Ascending aorta (tissue), 2 donors: ENCODE measurements at regions not wholly inside any gene's neighbourhood (a gene's known extent, or its start where the extent isn't known, plus 50 kb on each side); places are given as distances from the start of the nearest gene placed in this dataset.

Experiments used
- DNase-seq, 2 donors: peaks; one replicate each; pipeline ENCODE4 v3.0.0-alpha.2; 2019; ENCODE audit warnings: low spot score in 2 of 2
- H3K27ac ChIP-seq, 2 donors: fragments of 200-600 bp; sonication (generic); one replicate each; pipeline ENCODE4 v1.5.1; 2016 to 2017; ENCODE audit warnings: mild to moderate bottlenecking in 1 of 2
- H3K27me3 ChIP-seq: fragments of 200-600 bp; sonication (generic); one replicate; pipeline ENCODE4 v1.5.1; 2017
- H3K36me3 ChIP-seq, 2 donors: fragments of 200-600 bp; sonication (generic); one replicate each; pipeline ENCODE4 v1.5.1; 2016
- H3K4me1 ChIP-seq, 2 donors: fragments of 200-600 bp; sonication (generic); one replicate each; pipeline ENCODE4 v1.5.1; 2016 to 2017; ENCODE audit warnings: mild to moderate bottlenecking in 1 of 2
- H3K4me3 ChIP-seq, 2 donors: fragments of 200-600 bp; sonication (generic); one replicate each; pipeline ENCODE4 v1.5.1; 2016 to 2017; ENCODE audit warnings: mild to moderate bottlenecking in 1 of 2
- H3K9me3 ChIP-seq, 2 donors: fragments of 200-600 bp; sonication (generic); one replicate each; pipeline ENCODE4 v1.5.1; 2016
- CTCF ChIP-seq, 3 experiments: fragments of 200-600 bp in 2 of 3; fragments of 450-650 bp in 1 of 3; sonication (generic) in 2 of 3; IDR thresholded peaks; one replicate each; pipeline ENCODE4 v1.5.1; 2016 to 2019; ENCODE audit warnings: antibody characterized with exemption in 3 of 3, mild to moderate bottlenecking in 1 of 3, moderate library complexity in 1 of 3
- intact Hi-C: fragments of 100-400 bp; cut with DNase I; formaldehyde crosslinking; loops from one replicate; pipeline ENCODE4 v1.15.1; 2023

- TF ChIP-seq CTCF (IDR thresholded peaks at IDR 0.05): no peak
- intact Hi-C loops: no loop called here
- Histone ChIP-seq H3K4me1 (no peaks in the 10 kb centered on the region), H3K9me3 (peaks cover 0 to 2% of the 10 kb centered on the region in 2 donors), H3K27ac (no peak overlapping the region), H3K27me3 (no peaks in the 10 kb centered on the region), H3K4me3 (no peak overlapping the region), H3K36me3 (no peaks in the 10 kb centered on the region)
- no peak for DNase-seq
Observed at GRCh38 chr9:24359046-24359445, 186.7 kb downstream of the IZUMO3 start.

GRCh38 chr9:24351973-24352372, 193.7 kb downstream of the IZUMO3 start:
- Histone ChIP-seq H3K9me3 (no peaks in the 10 kb centered on the region), H3K27ac (no peak overlapping the region), H3K36me3 (no peaks in the 10 kb centered on the region), H3K4me1 (no peaks in the 10 kb centered on the region), H3K4me3 (no peak overlapping the region), H3K27me3 (no peaks in the 10 kb centered on the region)
- intact Hi-C loops: no loop called here
- no peak for TF ChIP-seq CTCF (IDR thresholded peaks at IDR 0.05)
- DNase-seq: no peak

- TF ChIP-seq CTCF (IDR thresholded peaks at IDR 0.05): no peak
- DNase-seq: no peak
- intact Hi-C loops: no loop called here
- H3K27me3 ChIP-seq: no peaks in the 10 kb centered on the region
- no peak overlapping the region for H3K27ac ChIP-seq
- no peaks in the 10 kb centered on the region for H3K4me1 ChIP-seq
- no peaks in the 10 kb centered on the region for H3K36me3 ChIP-seq
- no peak overlapping the region for H3K4me3 ChIP-seq
- H3K9me3 ChIP-seq: no peaks in the 10 kb centered on the region
Observed at GRCh38 chr9:24351258-24351657, 194.4 kb downstream of the IZUMO3 start.

- Histone ChIP-seq H3K9me3 (no peaks in the 10 kb centered on the region), H3K4me1 (no peaks in the 10 kb centered on the region), H3K27ac (no peak overlapping the region), H3K36me3 (no peaks in the 10 kb centered on the region), H3K4me3 (no peak overlapping the region), H3K27me3 (no peaks in the 10 kb centered on the region)
- DNase-seq: no peak
- TF ChIP-seq CTCF (IDR thresholded peaks at IDR 0.05): no peak
- intact Hi-C loops: no loop called here
Observed at GRCh38 chr9:24342457-24342856, 203.2 kb downstream of the IZUMO3 start.

- Histone ChIP-seq H3K36me3 (no peaks in the 10 kb centered on the region), H3K4me3 (no peak overlapping the region), H3K27ac (no peak overlapping the region), H3K27me3 (no peaks in the 10 kb centered on the region), H3K9me3 (no peaks in the 10 kb centered on the region), H3K4me1 (no peaks in the 10 kb centered on the region)
- intact Hi-C loops: no loop called here
- no peak for DNase-seq
- no peak for TF ChIP-seq CTCF (IDR thresholded peaks at IDR 0.05)
Observed at GRCh38 chr9:24333629-24334028, 212.1 kb downstream of the IZUMO3 start.

GRCh38 chr9:24298912-24299311, 246.8 kb downstream of the IZUMO3 start:
- TF ChIP-seq CTCF (IDR thresholded peaks at IDR 0.05): no peak
- intact Hi-C loops: no loop called here

More at GRCh38 chr9:24298912-24299311, 246.8 kb downstream of the IZUMO3 start:
- DNase-seq: no peak
- no peaks in the 10 kb centered on the region for H3K27me3 ChIP-seq
- no peaks in the 10 kb centered on the region for H3K36me3 ChIP-seq
- no peaks in the 10 kb centered on the region for H3K4me1 ChIP-seq
- no peak overlapping the region for H3K4me3 ChIP-seq
- no peak overlapping the region for H3K27ac ChIP-seq
- H3K9me3 ChIP-seq: peaks cover 0 to 6% of the 10 kb centered on the region in 2 donors
